ENCODE measurements at regions not wholly inside any gene's neighbourhood (a gene's known extent, or its start where the extent isn't known, plus 50 kb on each side); places are given as distances from the start of the nearest gene placed in this dataset.
"Not testable (repeated sequence)": the region's sequence is repeated elsewhere in the genome, so short reads cannot be mapped to it uniquely, and the experiment has no call there.

DNA sequence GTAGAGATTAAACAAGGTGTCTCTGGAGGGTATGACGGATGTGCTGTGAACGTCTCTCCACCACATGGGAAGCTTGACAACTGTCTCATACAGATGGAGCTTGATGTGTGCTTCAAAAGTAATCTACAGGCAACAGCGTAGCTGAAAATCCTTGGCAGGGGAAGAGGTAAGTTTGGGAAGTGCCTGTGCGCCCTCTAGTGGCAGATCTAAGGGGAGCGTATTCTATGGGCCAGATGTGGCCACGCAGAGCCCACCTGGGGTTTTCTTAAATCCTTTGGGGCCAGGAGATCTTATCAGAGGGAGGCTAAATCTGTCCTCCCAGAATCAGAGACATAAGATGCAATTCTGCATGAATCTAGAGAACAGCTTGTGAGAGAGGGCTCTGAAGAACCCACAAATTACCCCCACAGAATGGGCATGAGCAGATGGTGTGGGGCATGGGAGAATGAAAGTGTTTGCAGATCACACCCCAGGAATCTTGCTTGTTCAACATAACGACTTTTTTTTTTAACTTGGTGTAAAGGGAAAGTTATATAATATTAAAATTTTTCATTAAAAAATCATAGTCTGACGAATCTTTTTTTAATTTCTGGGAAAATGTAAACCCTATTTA lies 91.2 kb upstream of the MPP7 start:
- peak; percentile 53 for DNase-seq

DNA sequence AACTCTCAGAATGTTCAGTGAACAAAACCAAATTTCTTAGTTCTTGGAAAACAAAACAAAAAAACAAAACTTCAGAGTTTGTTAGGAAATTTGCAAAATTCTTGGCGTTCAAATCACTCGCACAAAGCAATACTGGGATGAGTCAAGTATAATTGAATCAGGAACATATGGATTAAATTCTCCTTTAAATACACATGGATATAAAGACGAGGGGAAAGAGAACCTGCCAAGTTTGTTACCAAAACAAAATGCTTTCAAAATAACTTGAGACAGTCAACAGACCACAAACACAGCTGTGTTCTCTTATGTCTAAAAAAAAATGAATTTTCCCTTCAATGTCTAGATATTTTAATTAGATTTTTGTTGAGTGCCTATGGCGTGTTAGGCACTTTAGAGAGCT lies 93.5 kb upstream of the MPP7 start:
- no peak for DNase-seq

DNA sequence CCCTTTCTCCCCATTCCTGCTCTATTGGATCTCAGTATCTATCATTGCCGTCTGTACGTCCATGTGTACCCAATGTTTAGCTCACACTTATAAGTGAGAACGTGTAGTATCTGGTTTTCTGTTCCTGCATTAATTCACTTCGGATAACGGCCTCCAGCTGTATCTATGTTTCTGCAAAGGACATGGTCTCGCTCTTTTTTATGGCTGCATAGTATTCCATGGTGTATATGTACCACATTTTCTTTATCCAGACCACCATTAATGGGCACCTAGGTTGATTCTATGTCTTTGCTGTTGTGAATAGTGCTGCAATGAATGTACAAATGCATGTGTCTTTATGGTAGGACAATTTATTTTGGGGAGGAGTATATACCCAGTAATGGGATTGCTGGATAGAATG lies 94.4 kb upstream of the MPP7 start:
- no peak for DNase-seq

DNA sequence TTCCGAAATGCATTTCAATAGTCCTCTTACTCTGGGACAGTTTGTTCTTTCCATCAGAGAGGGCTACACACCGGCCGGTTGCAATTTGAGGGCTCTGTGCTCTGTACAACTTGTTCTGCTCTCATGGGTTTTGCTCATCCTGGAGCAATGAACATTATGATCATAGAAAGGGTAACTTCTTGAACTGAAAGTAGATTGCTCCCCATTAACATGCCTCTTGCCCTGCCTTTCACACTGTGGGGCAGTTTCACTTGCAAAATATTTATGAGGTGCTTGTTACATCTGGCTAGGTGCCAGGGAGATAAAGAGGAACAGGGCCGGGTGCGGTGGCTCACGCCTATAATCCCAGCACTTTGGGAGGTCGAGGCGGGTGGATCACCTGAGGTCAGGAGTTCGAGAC lies 97.3 kb upstream of the MPP7 start:
- no peak for DNase-seq

DNA sequence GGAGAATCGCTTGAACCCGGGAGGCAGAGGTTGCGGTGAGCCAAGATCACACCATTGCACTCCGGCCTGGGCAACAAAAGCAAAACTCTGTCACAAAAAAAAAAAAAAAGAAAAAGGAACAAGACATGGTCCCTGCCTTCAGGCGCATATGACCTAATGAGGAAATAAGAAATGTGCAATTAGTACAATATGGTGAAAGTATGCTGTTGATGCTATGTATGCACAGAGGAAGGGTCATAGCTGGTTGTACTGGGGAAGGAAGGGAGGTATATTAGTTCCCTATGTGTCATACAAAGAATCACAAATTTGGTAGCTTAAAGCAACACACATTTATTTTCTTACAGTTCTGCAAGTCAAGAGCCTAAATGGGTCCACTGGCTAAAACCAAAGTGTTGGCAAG lies 97.8 kb upstream of the MPP7 start:
- DNase-seq = no peak

DNA sequence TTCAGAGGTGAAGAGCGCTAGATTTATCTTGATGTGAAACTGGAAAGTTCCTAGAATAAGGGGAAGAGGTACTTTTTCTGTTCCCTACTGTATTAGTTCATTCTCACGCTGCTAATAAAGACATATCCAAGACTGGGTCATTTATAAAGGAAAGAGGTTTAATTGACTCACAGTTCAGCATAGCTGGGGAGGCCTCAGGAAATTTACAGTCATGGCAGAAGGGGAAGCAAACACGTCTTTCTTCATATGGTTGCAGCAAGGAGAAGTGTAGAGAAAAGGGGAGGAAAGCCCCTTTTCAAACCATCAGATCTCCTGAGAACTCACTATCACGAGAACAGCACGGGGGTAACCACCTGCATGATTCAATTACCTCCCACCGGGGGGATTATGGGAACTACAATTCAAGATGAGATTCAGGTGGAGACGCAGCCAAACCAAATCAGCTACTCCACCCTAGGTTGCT lies 99.8 kb upstream of the MPP7 start:
- DNase-seq = not testable (repeated sequence)

DNA sequence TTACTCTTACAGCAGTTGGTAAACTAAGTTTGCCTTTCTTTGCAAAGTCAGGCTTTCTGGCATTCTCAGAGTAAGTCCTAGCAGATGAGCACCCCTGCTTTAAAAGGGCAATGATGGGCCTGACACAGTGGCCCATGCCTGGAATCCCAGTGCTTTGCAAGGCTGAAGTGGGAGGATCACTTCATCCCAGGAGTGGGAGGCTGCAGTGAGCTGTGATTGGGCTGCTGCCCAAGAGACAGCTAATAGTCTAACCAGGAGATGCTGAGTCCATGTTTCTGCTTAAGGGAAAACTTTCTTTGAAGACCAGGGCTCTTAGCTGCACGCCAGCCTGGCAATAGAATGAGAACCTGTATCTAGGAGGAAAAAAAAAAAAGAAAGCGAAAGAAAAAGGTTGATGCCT lies 100.2 kb upstream of the MPP7 start:
- no peak for DNase-seq

DNA sequence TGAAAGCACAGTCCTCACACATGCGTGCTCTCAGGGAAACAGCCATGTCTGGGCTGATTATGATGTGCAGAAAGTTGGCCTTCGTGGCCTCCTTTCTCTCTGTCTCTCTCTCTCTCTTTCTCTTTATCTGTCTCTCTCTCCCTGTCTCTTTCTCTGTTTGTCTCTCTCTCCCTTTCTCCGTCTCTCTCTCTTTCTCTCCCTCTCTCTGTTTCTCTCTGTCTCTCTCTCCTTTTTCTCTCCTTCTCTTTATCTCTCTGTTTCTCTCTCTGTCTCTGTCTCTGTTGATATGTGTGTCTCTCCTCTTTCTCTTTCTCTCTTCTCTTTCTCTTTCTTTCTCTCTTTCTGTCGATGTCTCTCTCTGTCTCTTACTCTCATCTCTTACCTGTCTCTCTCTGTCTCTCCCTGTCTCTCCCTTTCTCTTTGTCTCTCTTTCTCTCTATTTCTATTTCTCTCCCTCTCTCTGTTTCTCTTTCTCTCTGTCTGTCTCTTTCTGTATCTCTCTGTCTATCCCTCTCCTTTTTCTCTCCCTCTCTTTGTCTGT lies 105.4 kb upstream of the MPP7 start:
- DNase-seq = no peak

DNA sequence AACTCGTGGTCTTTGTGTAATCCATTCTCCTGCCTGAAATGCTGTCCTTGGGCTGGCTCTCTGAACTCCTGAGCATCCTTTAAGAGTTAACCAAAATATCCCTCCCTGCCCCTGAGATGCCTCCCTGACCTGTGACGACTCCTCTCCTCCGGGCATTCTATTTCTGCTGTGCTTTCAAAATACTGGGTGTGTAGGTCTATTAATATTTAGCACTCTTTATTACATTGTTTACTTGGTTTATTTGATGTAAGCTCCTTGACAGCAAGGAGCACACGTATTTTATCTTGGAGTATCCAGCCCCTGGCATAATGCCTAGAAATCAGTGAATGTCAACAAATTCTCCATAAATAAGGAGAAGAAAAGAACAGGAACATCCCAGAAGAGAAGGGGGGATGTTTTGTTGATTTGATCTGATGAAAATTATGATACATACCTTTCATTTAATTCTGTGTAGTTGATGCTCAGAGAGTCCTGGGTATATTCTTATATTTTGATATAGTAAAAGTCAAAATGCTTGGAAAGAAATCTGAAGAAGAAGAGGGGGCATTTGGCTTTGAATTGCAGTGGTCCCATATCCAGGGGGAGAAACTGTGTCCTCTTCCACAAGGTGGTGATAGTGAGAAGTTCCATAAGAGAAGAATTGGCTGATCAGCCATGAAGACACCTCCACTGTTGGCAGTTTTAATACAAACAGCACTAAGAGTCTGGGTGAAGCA lies 107.7 kb upstream of the MPP7 start:
- DNase-seq = no peak

DNA sequence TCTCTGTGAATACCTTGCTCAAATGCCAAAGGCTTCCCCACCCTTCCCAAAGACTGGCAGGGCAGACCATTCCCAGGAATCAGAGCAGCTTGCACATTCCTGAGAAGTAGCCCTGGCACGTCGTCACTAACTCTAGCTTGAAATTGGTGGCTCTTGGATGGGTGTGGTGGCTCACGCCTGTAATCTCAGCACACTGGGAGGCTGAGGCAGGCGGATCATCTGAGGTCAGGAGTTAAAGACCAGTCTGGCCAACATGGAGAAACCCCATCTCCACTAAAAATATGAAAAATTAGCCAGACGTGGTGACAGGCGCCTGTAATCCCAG lies 108.2 kb upstream of the MPP7 start:
- DNase-seq = no peak

DNA sequence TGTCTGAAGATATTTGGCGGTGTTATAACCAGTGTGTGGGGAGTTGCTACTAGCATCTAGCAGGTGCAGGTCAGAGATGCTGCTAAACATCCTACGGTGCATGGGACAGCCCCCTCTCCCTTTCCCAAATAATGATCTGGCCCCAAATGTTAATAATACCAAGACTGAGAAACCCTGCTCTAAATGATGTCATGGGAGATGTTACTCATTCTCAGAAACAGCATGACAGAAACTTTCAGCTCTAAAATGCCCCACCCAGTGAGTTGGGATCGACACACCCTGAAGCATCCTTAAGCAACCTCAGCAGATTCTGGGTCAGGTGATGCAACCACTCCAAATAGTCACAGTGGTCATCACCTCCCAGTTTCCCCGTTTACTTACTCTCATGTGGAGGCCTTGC lies 108.8 kb upstream of the MPP7 start:
- no peak for DNase-seq

DNA sequence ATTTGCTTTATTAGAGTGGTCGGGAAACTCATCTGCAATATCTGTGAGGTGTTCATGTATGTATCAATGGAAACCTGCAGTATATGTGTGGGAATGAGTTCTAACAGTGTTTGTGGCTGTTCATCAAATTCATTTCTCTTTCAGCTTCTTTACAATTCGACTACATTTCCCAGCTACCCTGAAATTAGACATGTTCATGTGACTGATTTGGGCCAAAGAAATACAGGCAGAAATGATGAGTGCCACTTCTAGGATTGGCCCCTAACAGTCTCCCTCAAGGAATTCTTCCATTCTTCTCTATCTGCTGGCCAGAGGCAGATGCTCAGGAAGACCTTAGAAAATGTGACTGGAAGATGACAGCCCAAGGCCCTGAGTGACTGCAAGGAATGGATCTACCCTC lies 114.8 kb upstream of the WAC start:
- DNase-seq = no peak

DNA sequence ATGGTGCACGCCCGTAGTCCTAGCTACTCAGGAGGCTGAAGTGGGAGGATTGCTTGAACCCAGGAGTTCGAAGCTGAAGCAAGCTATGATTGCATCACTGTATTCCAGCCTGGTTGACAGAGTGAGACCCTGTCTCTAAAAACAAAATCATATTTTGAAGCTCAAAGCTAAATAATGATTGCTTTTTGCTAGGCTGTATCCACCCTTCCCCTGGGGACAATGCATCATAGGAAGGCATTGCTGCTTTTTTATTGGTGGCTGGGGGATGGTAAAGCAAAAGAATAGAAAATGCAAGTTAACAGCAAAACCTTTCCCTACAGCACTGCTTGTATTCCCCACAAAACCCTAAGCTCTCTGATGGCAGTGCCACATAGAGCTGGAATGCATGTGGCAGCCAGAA lies 107.5 kb upstream of the WAC start:
- DNase-seq = no peak

DNA sequence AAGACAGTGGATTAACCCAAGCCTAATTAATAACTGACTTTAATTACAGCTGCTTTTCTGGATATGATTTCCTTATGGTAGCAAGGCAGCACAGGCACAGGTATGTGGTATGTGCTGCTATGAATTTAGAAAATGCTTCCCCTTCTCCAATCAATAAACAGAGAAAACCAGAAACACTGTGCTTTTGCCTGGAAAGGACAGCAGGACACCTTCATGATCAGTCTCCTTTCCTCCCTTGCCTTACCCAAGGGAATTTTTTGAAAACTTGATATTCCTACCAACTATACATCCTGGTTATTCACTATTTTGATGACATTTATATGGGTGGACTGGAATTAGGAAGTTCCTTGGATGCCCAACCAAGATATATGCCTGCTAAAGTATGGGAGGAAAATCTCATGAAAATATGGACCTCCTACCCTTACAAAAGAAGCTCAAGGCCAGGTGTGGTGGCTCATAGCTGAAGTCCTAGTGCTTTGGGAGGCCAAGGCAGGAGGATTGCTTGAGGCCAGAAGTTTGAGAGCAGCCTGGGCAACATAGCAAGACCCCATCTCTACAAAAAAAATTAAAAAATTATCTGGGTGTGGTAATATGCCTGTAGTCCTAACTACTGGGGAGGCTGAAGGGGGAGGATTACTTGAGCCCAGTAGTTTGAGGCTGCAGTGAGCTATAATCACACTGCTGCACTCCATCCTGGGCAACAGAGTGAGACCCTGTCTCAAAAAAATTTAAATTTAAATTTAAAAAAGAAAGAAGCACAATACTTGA lies 106.3 kb upstream of the WAC start:
- DNase-seq = no peak

DNA sequence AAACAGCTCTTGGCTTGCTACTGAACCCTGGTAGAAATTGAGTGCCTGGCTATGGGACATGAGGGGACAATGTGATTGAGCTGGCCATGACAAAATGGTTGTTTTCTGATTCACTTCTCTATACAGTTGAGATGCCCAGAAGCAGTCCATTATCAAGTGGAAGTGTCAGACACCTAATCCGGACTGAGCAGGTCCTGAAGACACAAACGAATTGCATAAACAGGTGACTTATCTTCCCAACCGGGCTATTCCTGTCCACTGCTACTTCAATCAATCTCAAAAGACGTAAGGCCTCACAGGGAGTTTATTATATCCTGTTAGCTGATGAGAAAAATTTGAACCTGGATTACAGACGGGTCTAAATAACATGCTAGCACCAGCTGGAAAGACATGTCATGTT lies 105.5 kb upstream of the WAC start:
- no peak for DNase-seq

DNA sequence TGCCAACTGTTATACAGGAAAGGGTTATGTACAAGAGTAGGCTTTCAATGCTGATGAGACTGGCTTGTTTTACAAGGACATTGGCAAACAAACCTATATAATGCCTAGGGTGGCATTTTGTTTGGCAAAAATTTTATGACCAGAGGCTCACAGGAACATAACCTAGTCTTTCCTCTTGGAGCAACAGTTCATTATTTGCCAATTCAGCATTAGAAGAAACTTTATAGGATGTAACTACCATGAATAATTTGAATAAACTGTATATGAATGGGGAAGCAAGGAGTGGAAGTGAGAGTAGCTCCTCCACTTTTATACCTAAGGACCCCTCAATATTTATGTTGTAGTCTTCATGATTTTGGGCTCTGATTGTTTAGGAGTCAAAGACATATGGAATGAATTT lies 103.9 kb upstream of the WAC start:
- peak; percentile 13 for DNase-seq

DNA sequence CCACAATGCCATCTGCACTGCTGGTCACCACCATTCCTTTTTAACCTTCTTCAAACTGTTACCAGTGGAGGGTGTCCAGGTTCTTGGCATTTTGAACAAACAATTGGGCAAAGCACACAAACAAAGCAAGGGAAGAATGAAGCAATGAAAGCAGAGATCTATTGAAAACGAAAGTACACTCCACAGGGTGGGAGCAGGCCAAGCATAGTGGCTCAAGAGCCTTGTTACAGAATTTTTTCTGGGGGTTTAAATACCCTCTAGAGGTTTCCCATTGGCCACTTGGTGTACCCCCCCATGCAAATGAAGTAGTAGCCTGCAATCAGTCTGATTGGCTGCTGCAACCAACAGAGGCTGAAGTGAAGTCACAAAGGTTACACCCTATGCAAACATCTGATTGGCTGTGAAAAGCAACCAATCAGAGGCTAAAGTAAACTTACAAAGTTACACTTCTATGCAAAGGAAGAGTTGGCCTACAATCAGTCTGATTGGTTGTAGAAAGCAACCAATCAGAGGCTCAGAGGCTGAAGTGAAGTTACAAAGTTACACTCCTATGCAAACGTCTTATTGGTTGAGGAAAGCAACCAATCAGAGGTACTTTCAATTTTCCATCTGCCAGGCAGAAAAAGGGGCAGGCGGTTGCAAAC lies 103.2 kb upstream of the WAC start:
- DNase-seq = no peak

DNA sequence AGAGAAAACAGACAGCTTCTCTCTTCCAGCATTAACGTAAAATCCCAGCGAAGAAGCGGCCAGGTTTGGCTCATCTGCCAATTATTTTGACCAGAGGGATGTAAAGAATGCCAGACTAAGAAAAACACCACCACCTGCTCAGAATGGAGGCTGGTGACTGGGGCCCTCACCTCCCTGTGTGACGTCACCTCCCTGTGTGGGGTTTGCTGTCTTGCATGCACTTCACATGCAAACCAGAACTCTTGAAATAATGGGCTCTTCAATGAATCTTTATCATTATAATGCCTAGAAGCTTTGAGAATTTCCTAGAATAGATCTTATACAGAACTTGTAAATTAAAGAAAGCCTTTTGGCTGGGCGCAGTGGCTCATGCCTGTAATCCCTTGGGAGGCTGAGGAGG lies 101.8 kb upstream of the WAC start:
- DNase-seq = no peak

DNA sequence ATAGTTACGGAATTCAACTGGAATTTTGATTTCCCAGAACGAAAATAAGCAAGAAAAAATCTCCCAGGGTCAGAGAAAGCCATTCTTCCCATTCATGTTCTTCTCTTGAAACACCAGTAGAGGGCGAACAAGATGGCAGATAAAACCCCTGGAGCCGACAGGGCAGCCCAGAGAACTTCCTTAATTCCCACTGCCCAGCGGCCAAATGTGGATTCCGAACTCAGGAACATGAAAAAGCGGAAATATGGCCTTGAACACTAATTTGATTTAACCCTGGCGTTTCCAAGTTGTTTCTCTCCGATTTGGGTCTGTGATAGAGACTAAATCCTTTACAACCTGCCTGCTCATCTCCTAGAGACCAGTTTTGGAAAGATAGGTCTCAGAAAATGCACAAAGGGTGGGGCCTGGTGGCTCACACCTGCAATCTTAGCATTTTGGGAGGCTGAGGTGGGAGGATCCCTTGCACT lies 100.7 kb upstream of the WAC start:
- DNase-seq = peak; percentile 59

DNA sequence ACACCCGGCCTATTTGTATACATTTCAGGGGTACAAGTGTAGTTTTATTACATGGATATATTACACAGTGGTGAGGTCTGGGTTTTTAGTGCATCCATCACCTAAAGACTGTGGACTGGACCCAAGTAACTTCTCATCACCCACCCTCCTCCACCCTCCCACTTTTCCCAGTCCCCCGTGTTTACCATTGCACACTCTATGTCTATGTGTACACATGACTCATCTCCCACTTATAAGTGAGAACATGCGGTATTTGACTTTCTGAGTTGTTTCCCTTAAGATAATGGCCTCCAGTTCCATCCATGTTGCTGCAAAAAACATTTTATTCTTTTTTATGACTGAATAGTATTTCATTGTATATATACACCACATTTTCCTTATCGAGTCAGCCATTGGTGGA lies 98.9 kb upstream of the WAC start:
- no peak for DNase-seq

DNA sequence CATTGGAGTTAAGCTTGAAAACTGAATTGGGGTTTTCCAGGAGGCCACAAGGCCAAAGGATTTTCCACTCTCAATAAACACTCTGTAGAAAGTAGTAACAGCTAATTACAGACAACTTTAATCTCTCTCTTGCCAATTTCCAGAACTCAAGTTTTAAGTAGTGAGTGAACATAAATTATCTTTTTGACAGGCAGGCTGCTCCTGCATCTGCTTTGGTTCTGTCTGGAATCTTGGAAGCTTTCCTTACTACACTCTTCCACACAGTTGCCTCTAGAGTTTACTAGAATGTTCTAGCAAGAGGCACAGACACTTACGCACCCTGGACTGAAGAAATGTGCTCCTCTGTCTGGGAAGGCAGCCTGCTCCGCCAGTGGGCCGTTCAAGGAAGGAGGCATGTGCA lies 90.5 kb upstream of the WAC start:
- no peak for DNase-seq

DNA sequence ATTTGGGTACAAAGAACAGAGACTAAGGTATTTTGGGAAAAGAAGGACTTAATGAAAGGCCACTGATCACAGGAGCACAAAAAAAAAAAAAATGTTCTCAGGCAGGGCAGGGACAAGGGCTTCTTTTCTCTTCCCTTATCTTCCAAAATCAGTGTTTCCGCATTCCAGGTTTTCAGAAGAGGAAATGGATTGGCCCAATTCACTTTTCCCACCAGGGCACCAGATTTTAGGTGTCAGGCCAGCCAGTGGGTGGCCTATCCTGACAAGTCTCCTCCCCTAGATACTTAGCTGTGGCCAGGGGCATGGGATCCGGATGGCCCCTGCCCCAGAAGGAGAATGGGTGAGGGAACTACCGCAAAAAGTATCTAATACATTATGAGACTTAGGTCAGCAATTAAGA lies 88.9 kb upstream of the WAC start:
- DNase-seq = no peak

DNA sequence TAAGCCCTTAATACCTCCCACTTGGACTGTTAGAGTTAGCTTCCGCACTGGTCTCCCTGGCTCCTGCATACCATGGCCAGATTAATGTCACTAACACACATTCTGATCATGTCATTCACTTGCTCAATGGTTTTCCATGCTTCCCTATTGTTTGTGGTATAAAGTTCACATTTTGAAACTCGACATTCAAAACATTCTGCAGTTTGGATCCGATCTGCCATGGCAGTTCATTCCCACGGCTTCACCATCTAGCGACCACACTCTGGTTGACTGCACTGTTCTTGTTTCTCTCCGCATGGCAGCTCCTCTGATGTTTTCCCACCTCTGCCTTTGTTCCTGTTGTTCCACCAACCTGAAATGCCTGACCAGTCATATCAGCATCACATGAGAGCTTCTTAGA lies 87.4 kb upstream of the WAC start:
- no peak for DNase-seq

DNA sequence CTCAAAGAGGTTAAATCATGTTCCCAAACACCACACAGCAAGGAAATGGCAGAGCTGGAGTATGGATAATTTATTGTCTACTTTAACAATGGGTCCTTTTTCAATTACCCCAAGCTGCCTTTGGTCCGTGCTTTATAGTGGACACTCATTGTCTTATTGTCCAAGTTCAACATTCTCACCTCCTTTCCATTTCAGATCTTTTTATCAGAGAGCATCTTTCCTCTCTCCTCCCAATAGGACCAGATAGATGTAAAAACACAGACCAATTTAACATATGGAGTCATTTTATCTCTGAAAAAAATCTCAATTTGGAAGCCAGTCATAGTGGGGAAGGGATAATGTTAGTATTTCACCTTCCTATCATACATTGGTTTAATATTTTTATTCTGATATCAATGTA lies 83.5 kb upstream of the WAC start:
- no peak for DNase-seq

All from NCI-H345 (cell line).